RWPE2 (cell line): ENCODE measurements at regions not wholly inside any gene's neighbourhood (a gene's known extent, or its start where the extent isn't known, plus 50 kb on each side); places are given as distances from the start of the nearest gene placed in this dataset.

Experiments used
- ATAC-seq: fragments of 200-7000 bp; cut with Tn5 transposase; 3 replicates; pipeline ENCODE4 v1.9.1; 2021; ENCODE audit warnings: low read depth
- DNase-seq: peaks from one replicate; pipeline ENCODE4 v3.0.0-alpha.2; 2020; ENCODE audit warnings: low spot score
- H3K27ac ChIP-seq: fragments of 450-650 bp; 2 replicates; pipeline ENCODE4 v1.5.1; 2017; ENCODE audit warnings: mild to moderate bottlenecking; ENCODE audit not compliant: poor library complexity, severe bottlenecking
- H3K27me3 ChIP-seq: fragments of 250-450 bp; sonication (Bioruptor Pico); 2 replicates; pipeline ENCODE4 v1.5.1; 2021; ENCODE audit warnings: mild to moderate bottlenecking, moderate library complexity; ENCODE audit not compliant: insufficient read depth, poor library complexity, severe bottlenecking
- H3K36me3 ChIP-seq: fragments of 250-450 bp; sonication (Bioruptor Pico); 2 replicates; pipeline ENCODE4 v1.5.1; 2020; ENCODE audit warnings: low read depth, mild to moderate bottlenecking, moderate library complexity
- H3K4me1 ChIP-seq: fragments of 250-450 bp; sonication (Bioruptor Pico); 2 replicates; pipeline ENCODE4 v1.5.1; 2021; ENCODE audit warnings: mild to moderate bottlenecking, moderate library complexity; ENCODE audit not compliant: insufficient read depth, poor library complexity, severe bottlenecking
- H3K4me3 ChIP-seq: fragments of 250-450 bp; sonication (Bioruptor Pico); 2 replicates; pipeline ENCODE4 v1.5.1; 2021; ENCODE audit warnings: mild to moderate bottlenecking, moderate library complexity; ENCODE audit not compliant: severe bottlenecking
- H3K9me3 ChIP-seq: fragments of 250-450 bp; sonication (Bioruptor Pico); 2 replicates; pipeline ENCODE4 v1.5.1; 2021; ENCODE audit warnings: mild to moderate bottlenecking, moderate library complexity; ENCODE audit not compliant: severe bottlenecking
- CTCF ChIP-seq: fragments of 450-650 bp; IDR thresholded peaks from one replicate; pipeline ENCODE4 v1.5.1; 2017; ENCODE audit warnings: mild to moderate bottlenecking, moderate library complexity; ENCODE audit not compliant: poor library complexity, severe bottlenecking

- DNase-seq (no peak), ATAC-seq (no peak)
- no peak overlapping the region for H3K27ac ChIP-seq
- H3K4me3 ChIP-seq, result no peak overlapping the region
- no peaks in the 10 kb centered on the region for H3K9me3 ChIP-seq
- H3K4me1 ChIP-seq, result no peaks in the 10 kb centered on the region
- H3K36me3 ChIP-seq, result no peaks in the 10 kb centered on the region
- no peaks in the 10 kb centered on the region for H3K27me3 ChIP-seq
- no peak for TF ChIP-seq CTCF
Observed at GRCh38 chr6:91352321-91352720, 765.4 kb upstream of the MAP3K7 start.

- no peaks in the 10 kb centered on the region for H3K27me3 ChIP-seq
- H3K4me1 ChIP-seq, result no peaks in the 10 kb centered on the region
- TF ChIP-seq CTCF, result no peak
- H3K9me3 ChIP-seq, result no peaks in the 10 kb centered on the region
- no peak overlapping the region for H3K4me3 ChIP-seq
- ATAC-seq (no peak), DNase-seq (no peak)
- no peaks in the 10 kb centered on the region for H3K36me3 ChIP-seq
- H3K27ac ChIP-seq, result no peak overlapping the region
Observed at GRCh38 chr6:91350146-91350908, 763.5 kb upstream of the MAP3K7 start.

- Histone ChIP-seq H3K36me3 (no peaks in the 10 kb centered on the region), H3K27me3 (no peaks in the 10 kb centered on the region), H3K9me3 (no peaks in the 10 kb centered on the region), H3K4me3 (no peak overlapping the region), H3K27ac (no peak overlapping the region), H3K4me1 (no peaks in the 10 kb centered on the region)
- no peak for ATAC-seq
- no peak for DNase-seq
- TF ChIP-seq CTCF, result no peak
Observed at GRCh38 chr6:91341473-91341872, 754.6 kb upstream of the MAP3K7 start.

GRCh38 chr6:91340896-91341395 is 754.1 kb upstream of the MAP3K7 start:
- H3K4me1 ChIP-seq, result no peaks in the 10 kb centered on the region
- TF ChIP-seq CTCF, result no peak
- H3K9me3 ChIP-seq, result no peaks in the 10 kb centered on the region
- no peak overlapping the region for H3K27ac ChIP-seq
- H3K4me3 ChIP-seq, result no peak overlapping the region
- no peaks in the 10 kb centered on the region for H3K36me3 ChIP-seq
- DNase-seq (no peak), ATAC-seq (no peak)
- H3K27me3 ChIP-seq, result no peaks in the 10 kb centered on the region

- no peak for DNase-seq
- no peaks in the 10 kb centered on the region for H3K4me1 ChIP-seq
- H3K9me3 ChIP-seq, result no peaks in the 10 kb centered on the region
Observed at GRCh38 chr6:91337967-91338366, 751.1 kb upstream of the MAP3K7 start.

More at GRCh38 chr6:91337967-91338366, 751.1 kb upstream of the MAP3K7 start:
- no peak for ATAC-seq
- Histone ChIP-seq H3K27ac (no peak overlapping the region), H3K4me3 (no peak overlapping the region), H3K27me3 (no peaks in the 10 kb centered on the region), H3K36me3 (no peaks in the 10 kb centered on the region)
- no peak for TF ChIP-seq CTCF
